NCI-H1092 treated with DMSO at 0.1 percent for 48 hours (cell line): ENCODE measurements at regions not wholly inside any gene's neighbourhood (a gene's known extent, or its start where the extent isn't known, plus 50 kb on each side); places are given as distances from the start of the nearest gene placed in this dataset.
"Not testable (repeated sequence)": the region's sequence is repeated elsewhere in the genome, so short reads cannot be mapped to it uniquely, and the experiment has no call there.

Source experiments
- DNase-seq: peaks from one replicate; lab custom pipeline; 2025; lab: John Stamatoyannopoulos, UW

DNA sequence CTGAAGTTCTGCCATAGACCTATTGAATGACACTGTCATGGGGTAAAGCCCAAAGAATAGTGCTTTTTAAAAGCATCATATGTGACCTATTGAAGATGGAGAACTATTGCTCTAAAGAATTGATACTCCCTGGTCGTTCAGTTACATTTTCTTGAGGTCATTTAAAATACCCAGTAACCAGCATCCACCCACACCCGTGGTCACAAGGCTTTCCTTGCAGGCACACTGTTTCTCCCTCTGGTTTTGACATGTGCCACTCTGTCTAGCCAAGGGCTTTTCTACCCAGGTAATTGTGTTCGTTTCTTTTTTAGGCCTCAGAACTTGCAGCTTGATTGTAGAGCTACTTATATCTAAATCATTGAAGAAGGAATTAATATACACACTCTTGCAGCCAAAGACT, 68.3 kb upstream of the LYZL2 start:
- DNase-seq = no peak

DNA sequence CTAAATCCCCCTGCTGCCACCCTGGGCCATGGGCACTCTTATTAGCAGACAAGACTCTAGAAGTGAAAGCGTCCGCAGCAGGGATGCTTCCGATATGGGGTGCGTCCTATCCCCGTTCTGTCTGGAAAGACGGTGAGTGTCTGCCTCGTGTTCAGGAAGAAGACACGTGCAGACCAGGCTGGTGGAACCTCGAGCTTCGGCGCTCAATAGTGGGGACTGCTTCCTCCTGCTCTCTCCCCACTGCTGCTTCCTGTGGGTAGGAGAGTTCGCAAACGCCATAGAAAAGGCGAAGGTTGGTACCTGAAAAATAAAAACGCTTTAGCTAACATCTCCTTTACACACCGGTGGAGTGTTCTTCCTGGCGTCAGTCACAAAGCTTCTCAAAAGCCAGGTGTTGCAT, 67.7 kb upstream of the LYZL2 start:
- not testable (repeated sequence) for DNase-seq

DNA sequence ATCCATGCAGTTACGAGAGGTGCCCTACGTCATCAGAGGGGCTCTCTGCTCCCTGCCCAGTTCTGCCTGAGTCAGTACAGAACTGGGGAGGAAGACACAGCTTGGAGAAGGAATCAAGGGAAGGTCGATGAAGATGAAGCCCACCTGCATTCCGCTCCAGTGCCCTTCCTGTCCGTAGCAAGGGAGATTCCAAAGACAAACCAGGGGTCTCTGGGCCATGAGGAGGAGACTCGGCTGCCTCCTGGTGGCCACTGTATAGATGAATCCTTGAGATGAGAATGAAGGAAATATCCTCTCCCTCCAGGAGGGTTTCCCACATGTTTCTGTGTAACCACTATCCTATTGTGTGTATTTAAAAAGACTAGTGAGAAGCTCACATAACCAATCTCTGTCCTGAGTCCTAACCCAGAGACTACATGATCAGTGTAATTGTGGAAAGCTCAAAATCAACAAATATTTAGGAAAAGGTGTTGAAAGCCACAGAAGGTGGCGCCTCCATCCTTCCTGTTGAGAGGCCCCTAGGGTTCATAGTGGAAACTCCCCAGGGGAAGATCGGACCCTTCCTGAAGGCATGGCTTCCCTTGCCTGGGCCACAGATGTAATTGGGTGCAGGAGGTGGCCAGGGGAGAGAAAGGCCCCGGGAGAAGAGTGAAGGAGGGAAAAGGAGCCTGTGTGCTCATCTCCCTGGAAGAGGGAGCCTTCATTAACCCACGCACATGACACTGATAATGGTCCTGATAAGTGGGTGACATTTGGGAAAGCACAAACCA, 67.0 kb upstream of the LYZL2 start:
- DNase-seq = not testable (repeated sequence)

DNA sequence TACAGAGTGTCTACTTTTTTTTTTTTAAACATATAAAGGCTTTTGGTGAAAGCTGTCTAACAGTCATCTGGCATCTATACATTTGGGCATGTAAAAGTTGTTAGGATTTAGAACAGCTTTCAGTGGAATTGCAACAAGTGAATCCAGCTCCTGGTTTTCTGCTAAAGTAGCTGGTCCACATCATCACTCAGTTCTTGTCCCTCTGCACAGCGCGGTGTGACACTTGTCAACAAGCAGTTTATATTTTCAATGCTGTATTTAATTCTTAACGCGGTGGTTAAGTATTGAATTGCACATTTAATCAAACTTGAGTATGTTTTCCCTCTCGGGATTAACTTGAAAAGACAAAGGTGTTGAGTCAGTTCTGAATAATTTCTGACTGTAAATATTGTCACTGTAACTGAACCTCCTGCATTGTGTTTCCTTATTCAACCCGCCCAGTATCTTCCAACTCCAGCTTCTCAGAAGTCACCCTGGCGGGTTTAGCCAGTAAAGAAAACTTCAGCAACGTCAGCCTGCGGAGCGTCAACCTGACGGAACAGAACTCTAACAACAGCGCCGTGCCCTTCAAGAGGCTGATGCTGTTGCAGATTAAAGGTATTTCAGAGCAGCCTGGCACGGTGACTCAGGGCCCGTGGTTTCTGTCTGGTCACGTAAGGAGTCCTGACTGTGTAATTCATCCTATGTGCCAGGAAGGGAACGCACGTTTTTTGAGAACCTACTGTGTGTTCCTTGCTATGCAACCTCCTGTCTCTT, 66.1 kb upstream of the LYZL2 start:
- DNase-seq = not testable (repeated sequence)

DNA sequence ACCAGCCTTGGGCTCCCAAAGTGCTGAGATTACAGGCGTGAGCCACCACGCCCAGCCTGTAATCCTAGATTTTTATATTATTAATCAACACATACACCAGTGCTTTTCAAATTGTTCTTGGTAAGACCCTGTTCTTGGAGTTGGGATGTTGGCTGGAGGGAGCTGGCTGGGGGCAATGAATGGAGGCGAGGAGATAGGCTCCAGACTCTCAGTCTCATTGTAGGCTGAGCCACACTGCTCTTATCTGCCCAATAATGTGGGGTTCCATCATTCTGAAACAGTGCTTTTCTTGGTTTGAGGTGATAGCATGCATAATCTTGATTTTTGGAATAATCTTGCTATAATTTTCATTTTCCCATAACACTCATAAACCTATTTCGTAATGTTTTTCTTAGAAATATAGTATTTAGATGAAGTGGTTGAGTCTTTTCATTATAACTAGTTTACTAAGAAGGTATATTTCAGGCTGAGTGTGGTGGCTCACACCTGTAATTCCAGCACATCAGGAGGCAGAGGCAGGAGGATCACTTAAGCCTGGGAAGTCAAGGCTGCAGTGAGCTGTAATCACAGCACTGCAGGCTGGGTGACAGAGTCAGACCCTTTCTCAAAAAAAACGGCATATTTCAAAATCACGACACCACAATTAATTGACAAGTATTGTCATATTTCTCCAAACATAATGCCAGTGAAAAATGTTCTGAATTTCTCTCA, 65.1 kb upstream of the LYZL2 start:
- DNase-seq = no peak

DNA sequence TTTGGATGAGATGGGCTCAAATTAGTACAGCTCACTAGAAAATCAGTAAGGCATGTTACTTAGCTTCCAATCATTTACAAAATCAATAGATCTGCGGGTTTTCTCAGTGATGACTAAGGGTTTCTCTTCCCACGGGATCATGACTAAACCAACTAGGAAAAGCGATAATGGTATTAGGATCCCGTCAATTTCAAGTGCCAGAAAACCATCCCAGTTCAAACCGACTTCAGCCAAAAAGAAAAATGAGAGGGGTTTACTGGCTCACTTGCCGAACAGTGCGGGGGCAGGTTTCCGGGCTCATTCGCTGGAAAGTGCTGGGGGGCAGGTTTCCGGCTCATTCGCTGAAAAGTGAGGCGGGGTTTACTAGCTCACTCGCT, 62.1 kb upstream of the LYZL2 start:
- no peak for DNase-seq

DNA sequence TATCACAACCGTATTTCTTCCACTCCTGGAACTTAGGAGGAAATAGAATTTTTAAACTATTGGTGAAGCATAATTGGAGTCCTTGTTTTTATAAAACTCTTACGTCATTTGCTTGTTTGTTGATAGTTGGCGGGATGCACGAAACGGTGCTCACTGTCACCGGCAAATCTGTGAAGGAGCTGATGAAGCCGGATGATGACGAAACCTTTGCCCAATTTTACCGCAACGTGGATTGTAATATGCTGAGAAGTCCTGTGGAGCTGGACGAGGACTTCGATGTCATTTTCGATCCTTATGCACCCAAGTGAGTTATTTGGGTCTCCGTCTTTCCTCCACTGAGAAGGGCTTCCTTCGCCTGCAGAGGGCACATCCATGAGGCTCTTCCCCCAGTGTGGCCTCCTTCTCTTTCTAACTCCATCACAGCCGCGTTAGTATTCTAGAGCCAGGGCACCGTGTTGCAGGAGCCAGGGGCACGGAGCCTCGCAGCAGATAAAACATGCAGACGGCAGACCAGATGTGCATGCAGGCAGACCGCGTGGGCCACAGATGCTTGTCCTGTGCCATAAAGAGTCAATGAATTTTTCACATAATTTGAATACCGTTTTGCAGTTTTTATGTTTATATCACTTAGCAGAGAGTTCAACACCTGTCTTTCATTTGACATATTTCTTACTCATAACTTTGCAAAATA, 61.5 kb upstream of the LYZL2 start:
- not testable (repeated sequence) for DNase-seq

DNA sequence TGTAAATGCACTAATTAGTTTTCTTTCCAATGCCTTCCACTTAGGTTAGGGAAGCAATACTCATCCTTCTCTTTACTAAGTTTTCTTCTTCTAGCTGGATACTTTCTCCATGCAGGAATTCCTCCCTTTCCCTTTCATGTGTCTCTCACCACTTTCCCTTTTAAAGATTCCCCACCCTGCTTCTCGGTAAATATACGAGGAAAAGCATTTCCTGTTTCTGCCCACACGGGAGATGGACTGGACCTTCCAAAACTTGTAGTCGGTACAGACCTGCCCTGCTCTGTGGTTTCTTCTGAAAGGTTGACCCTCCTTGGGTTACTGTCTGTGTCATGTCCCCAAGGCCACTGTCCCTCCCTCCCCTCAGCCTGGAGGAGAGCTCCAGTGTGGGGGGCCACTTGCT, 58.9 kb upstream of the LYZL2 start:
- no peak for DNase-seq

DNA sequence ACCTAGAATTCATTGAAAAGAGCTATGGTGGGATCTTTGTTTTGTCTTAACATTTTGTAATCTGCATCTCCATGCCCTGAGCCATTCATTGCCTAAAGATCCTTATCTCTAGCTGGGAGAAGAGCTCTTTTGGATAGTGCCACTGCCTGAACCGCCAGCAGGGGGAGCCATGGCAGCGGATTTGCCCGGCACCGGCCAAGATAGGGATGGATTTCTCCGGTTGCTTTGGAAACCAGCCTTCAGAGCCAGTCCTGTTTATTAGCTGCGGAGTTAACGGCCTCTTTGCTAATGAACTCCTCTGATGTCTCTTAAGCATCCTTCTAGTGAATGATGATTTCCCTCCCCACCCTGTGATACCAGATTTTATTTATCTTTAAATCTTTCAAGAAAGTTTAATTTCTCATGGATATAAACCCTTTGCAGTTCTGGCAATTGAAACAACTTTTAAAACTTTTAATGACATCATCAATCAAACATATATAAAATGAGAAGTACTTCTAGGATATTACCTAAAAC, 58.2 kb upstream of the LYZL2 start:
- DNase-seq = peak; percentile 56

DNA sequence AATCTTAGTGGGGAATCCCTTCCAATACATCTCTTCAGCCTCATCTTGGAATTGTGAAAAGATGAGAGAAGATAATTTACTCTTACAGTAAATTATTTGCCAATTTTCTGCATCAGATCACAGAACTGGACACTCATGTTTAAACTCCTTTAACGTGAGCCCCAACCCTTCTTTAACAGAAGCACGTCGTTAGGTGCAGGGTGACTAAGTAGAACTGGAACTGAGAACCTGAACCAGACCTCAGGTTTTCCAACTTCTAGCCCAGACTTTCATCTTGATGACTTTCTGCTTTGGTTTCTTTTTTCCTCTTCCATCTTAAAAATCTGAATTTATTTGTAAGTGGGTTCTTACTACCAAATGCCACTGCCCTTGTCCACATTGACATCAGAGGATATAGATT, 57.2 kb upstream of the LYZL2 start:
- no peak for DNase-seq

DNA sequence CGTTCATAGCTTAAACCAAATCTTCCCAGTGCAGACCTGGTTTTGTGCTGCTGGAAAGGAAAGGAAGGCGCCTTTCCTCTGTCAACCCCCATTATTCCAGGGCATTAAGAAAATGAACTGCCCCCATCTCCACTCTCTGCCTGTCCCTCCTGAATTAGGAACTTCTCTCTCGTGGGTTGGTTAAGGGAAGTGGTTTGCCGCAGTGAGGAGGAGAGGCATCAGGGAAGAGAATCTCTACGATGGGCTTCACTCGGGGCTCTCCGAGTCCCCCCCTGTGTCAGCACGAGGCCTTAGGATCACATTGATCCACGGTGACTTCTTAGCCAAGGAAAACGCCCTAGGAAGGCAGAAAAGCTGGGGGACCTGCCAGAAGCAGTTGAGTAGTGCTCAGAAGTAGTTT, 53.9 kb upstream of the LYZL2 start:
- DNase-seq = no peak

DNA sequence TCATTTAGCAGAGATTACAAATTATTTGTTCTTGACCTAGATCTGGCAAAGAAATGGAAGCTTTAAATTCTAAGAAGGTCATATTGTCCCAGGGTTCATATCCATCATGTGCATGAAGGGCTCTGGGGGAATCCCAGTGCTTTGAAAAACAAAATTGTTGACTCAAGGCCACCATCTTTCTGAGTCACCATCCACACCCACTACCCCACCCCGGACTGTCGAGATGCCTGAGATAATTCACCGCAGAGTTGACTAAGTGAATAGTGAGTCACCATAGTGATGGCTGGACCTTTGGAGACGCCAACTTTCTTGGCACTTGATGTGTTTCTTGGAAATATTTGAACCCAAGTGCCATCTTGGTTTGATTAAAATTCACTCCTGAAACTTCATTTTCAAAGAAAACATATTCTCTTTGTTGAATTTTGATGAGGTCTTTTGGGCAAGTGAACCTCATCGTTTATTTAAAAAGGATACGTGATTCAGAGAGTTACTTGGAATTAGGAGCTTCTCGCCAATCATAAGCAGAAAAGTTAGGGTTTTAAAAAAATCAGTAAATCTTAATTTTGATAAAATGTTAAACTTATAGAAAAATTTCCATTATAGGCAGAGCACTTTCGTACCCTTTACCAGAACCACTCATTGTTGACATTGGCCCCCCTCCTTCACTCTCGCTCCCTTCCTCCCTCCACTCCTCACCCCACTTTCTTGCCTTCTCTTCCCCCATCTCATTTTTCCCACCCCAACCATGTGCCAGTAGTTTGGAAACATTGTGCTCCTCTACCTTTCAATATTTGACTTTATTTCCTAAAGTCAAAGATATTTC, 53.0 kb upstream of the LYZL2 start:
- DNase-seq = not testable (repeated sequence)

DNA sequence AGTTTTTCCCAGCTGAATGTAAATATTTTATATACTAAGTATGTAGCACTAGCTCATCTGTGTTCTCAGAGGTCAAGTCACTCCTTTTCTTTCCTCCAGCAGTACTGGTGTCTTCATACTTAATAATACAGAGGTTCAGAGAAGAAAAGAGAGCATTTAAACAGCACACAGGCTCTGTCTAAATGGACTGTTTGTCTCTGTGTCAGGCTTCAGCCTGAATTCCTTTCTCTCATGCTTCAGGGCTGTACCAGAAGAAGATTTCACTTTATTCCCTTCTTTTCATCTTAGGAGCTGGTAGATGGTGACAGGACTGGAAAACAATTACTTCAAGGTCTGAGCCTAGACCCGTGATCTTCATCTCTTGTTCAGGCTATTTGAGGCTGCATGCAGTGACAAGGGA, 51.4 kb upstream of the LYZL2 start:
- DNase-seq = no peak
